ENCODE measurements at regions not wholly inside any gene's neighbourhood (a gene's known extent, or its start where the extent isn't known, plus 50 kb on each side); places are given as distances from the start of the nearest gene placed in this dataset.
A peak's percentile ranks its signal among the peaks of the same experiment; 100 is the strongest.

DNA sequence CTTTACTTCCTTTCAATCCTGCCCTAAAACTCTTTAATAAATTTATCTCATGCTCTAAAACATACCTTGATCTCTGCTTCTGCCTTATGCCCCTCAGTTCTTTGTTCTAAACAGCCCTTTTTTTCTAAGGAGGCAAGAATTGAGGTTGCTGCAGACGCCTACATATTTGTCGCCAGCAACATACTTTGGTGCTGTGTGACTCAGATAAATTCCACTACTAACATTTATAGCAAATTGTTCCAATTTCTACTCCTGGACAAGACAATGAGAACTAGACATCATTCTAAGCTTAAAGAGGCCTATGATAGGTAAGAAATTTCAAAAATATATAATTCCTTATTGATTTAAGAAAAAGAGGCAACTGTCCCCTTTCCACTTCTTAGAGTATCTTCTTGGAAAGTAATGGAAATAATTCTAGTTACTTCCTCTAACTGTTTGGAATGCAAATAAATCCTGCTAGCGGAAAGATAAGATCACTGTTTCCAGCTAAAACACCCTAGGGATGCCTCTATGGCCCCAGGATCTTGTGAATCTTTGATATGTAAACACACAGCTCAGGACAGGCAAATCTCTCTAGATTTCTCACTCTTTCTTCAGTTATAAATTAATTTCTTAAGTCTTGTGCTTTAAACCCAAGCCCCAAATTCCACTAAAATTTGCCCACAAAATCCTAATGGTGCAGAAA lies 869.1 kb downstream of the KCNT2 start:
- Mint-ChIP-seq H3K27me3 (ENCODE audit: insufficient read depth) (no peaks in the 10 kb centered on the region), H3K27ac (no peak overlapping the region)
- WGBS, 2 experiments (ENCODE audit: insufficient coverage in 1 of 2, insufficient read length in 1 of 2), result 60 to 62% methylated on average over 3 of the region's 3 CpGs

DNA sequence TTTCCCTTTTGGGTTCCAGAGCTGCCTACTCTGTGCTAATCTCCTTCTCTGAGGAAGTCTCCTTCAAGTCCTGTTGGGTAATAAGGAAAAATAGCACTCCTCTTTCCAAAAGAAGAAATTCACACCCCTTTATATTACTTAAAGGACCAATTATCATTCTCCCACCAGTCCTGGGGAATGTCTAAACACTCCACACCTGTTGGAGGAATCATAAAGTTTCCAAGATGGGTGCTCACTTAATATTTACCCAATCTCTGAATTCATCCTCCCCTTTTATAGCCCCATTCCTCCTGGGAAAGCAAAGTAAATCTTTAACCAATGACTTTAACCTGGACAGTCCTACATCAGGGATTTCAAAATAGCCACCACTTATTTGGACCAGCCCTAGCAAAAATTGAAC lies 873.1 kb downstream of the KCNT2 start:
- Histone ChIP-seq H3K4me3 (ENCODE audit: low read length) (no peak overlapping the region), H3K36me3 (ENCODE audit: control insufficient read depth, insufficient read depth, low read length) (no peaks in the 10 kb centered on the region), H3K9me3 (ENCODE audit: control insufficient read depth, low read length) (no peaks in the 10 kb centered on the region), H3K27ac (ENCODE audit: low read depth, low read length) (no peak overlapping the region), H3K4me1 (ENCODE audit: control insufficient read depth, insufficient read depth, low read length) (no peaks in the 10 kb centered on the region), H3K27me3 (ENCODE audit: control insufficient read depth, insufficient read depth, low read length, poor library complexity, severe bottlenecking) (no peaks in the 10 kb centered on the region), H3K9ac (ENCODE audit: extremely low read depth, low read length, poor library complexity, severe bottlenecking) (no peak overlapping the region)
- H3K4me1 Mint-ChIP-seq, result peaks cover 5% of the 10 kb centered on the region
- no peak overlapping the region for H3K27ac Mint-ChIP-seq
- no peak overlapping the region for H3K4me3 Mint-ChIP-seq
- no peaks in the 10 kb centered on the region for H3K9me3 Mint-ChIP-seq
- TF ChIP-seq, protein P1, sequence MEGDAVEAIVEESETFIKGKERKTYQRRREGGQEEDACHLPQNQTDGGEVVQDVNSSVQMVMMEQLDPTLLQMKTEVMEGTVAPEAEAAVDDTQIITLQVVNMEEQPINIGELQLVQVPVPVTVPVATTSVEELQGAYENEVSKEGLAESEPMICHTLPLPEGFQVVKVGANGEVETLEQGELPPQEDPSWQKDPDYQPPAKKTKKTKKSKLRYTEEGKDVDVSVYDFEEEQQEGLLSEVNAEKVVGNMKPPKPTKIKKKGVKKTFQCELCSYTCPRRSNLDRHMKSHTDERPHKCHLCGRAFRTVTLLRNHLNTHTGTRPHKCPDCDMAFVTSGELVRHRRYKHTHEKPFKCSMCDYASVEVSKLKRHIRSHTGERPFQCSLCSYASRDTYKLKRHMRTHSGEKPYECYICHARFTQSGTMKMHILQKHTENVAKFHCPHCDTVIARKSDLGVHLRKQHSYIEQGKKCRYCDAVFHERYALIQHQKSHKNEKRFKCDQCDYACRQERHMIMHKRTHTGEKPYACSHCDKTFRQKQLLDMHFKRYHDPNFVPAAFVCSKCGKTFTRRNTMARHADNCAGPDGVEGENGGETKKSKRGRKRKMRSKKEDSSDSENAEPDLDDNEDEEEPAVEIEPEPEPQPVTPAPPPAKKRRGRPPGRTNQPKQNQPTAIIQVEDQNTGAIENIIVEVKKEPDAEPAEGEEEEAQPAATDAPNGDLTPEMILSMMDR (conservative IDR thresholded peaks at IDR 0.05), result no peak
- H3K36me3 Mint-ChIP-seq (ENCODE audit: low read depth), result no peaks in the 10 kb centered on the region
- no peak for DNase-seq
- no peaks in the 10 kb centered on the region for H3K27me3 Mint-ChIP-seq (ENCODE audit: insufficient read depth)

More for the DNA sequence above, 869.1 kb downstream of the KCNT2 start:
- no peaks in the 10 kb centered on the region for H3K36me3 Mint-ChIP-seq (ENCODE audit: low read depth)
- H3K9me3 ChIP-seq (ENCODE audit: control insufficient read depth, low read length), result no peaks in the 10 kb centered on the region
- H3K9ac ChIP-seq (ENCODE audit: extremely low read depth, low read length, poor library complexity, severe bottlenecking), result no peak overlapping the region
- no peak overlapping the region for H3K4me3 Mint-ChIP-seq
- H3K27me3 ChIP-seq (ENCODE audit: control insufficient read depth, insufficient read depth, low read length, poor library complexity, severe bottlenecking), result no peaks in the 10 kb centered on the region
- TF ChIP-seq, protein P1 (conservative IDR thresholded peaks at IDR 0.05), result no peak
- no peak for DNase-seq
- H3K4me1 Mint-ChIP-seq, result peaks cover 16% of the 10 kb centered on the region
- H3K9me3 Mint-ChIP-seq, result no peaks in the 10 kb centered on the region
- no peaks in the 10 kb centered on the region for H3K36me3 ChIP-seq (ENCODE audit: control insufficient read depth, insufficient read depth, low read length)
- no peak overlapping the region for H3K27ac ChIP-seq (ENCODE audit: low read depth, low read length)
- H3K4me1 ChIP-seq (ENCODE audit: control insufficient read depth, insufficient read depth, low read length), result no peaks in the 10 kb centered on the region
- no peak overlapping the region for H3K4me3 ChIP-seq (ENCODE audit: low read length)

DNA sequence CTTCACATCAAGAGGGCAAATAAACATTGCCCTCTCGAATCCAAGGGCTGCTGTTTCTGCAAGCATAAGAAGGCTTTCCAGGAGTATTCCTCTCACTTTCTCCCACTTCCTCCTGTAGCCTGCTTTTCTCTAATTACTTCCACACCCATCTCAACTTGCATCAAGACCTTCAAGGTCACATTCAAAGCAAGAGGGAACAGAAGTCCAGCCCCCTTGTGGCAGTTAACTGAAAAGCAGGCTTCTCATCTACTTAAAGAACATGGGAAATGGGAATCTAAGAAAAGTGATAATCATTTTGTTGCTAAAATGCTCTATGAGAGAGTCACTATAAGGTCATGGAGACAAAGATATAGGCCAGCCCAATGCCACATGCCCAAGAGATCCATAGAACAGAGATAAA lies 874.4 kb downstream of the KCNT2 start:
- TF ChIP-seq, protein P1 (conservative IDR thresholded peaks at IDR 0.05), result peak; percentile 77
- Histone ChIP-seq H3K27ac (ENCODE audit: low read depth, low read length) (no peak overlapping the region), H3K9me3 (ENCODE audit: control insufficient read depth, low read length) (no peaks in the 10 kb centered on the region), H3K4me3 (ENCODE audit: low read length) (no peak overlapping the region), H3K27me3 (ENCODE audit: control insufficient read depth, insufficient read depth, low read length, poor library complexity, severe bottlenecking) (no peaks in the 10 kb centered on the region), H3K9ac (ENCODE audit: extremely low read depth, low read length, poor library complexity, severe bottlenecking) (no peak overlapping the region), H3K4me1 (ENCODE audit: control insufficient read depth, insufficient read depth, low read length) (no peaks in the 10 kb centered on the region), H3K36me3 (ENCODE audit: control insufficient read depth, insufficient read depth, low read length) (no peaks in the 10 kb centered on the region)
- no peak overlapping the region for H3K27ac Mint-ChIP-seq
- H3K27me3 Mint-ChIP-seq (ENCODE audit: insufficient read depth), result no peaks in the 10 kb centered on the region
- H3K36me3 Mint-ChIP-seq (ENCODE audit: low read depth), result no peaks in the 10 kb centered on the region
- DNase-seq, result peak; percentile 70
- H3K9me3 Mint-ChIP-seq, result no peaks in the 10 kb centered on the region
- H3K4me3 Mint-ChIP-seq, result no peak overlapping the region
- 83 to 84% methylated on average over 1 of the region's 1 CpG for WGBS, 2 experiments (ENCODE audit: insufficient coverage in 1 of 2, insufficient read length in 1 of 2)
- peaks cover 5% of the 10 kb centered on the region for H3K4me1 Mint-ChIP-seq
